Endodermal cell (in vitro differentiated cells): ENCODE measurements at regions not wholly inside any gene's neighbourhood (a gene's known extent, or its start where the extent isn't known, plus 50 kb on each side); places are given as distances from the start of the nearest gene placed in this dataset.

Source experiments
- DNase-seq: peaks from one replicate; pipeline ENCODE4 v3.0.0-alpha.2; 2017
- H3K27ac ChIP-seq: 2 replicates; pipeline ENCODE4 v1.5.1; 2013; ENCODE audit warnings: mild to moderate bottlenecking, low read depth, low read length, moderate library complexity
- H3K27me3 ChIP-seq: 2 replicates; pipeline ENCODE4 v1.6.1; 2013; ENCODE audit warnings: mild to moderate bottlenecking, low read length, moderate library complexity; ENCODE audit not compliant: insufficient read depth, control insufficient read depth, poor library complexity, severe bottlenecking
- H3K36me3 ChIP-seq: 2 replicates; pipeline ENCODE4 v1.7.0; 2013; ENCODE audit warnings: mild to moderate bottlenecking, low read length, moderate library complexity; ENCODE audit not compliant: control insufficient read depth, insufficient read depth
- H3K4me1 ChIP-seq: one replicate; pipeline ENCODE4 v1.7.0; 2013; ENCODE audit warnings: low read length; ENCODE audit not compliant: control insufficient read depth, insufficient read depth
- H3K4me3 ChIP-seq: 2 replicates; pipeline ENCODE4 v1.5.1; 2013; ENCODE audit warnings: mild to moderate bottlenecking, low read length, moderate library complexity
- H3K9ac ChIP-seq: 2 replicates; pipeline ENCODE4 v1.6.1; 2013; ENCODE audit warnings: mild to moderate bottlenecking, low read length, moderate library complexity; ENCODE audit not compliant: poor library complexity, severe bottlenecking; ENCODE audit errors: extremely low read depth
- H3K9me3 ChIP-seq: 2 replicates; pipeline ENCODE4 v1.6.1; 2013; ENCODE audit warnings: mild to moderate bottlenecking, low read length, moderate library complexity; ENCODE audit not compliant: control insufficient read depth
- H3K27ac Mint-ChIP-seq: 2 replicates; pipeline ENCODE4 v1.8.0; 2020; ENCODE audit warnings: mixed read lengths
- H3K27me3 Mint-ChIP-seq: 2 replicates; pipeline ENCODE4 v1.8.0; 2021; ENCODE audit warnings: mild to moderate bottlenecking, mixed read lengths; ENCODE audit not compliant: insufficient read depth
- H3K36me3 Mint-ChIP-seq: 2 replicates; pipeline ENCODE4 v1.8.0; 2020; ENCODE audit warnings: low read depth, mixed read lengths
- H3K4me1 Mint-ChIP-seq: 2 replicates; pipeline ENCODE4 v1.8.0; 2020; ENCODE audit warnings: mixed read lengths
- H3K4me3 Mint-ChIP-seq: 2 replicates; pipeline ENCODE4 v1.8.0; 2020; ENCODE audit warnings: mild to moderate bottlenecking, moderate library complexity, mixed read lengths
- H3K9me3 Mint-ChIP-seq: 2 replicates; pipeline ENCODE4 v1.8.0; 2020; ENCODE audit warnings: mild to moderate bottlenecking, mixed read lengths
- WGBS, 2 experiments: methylation state at CpG; one replicate each; pipeline versions ENCODE4 v1.1.5 to v1.1.7; 2013; ENCODE audit warnings: missing lambda C conversion rate in 2 of 2, mixed read lengths in 1 of 2; ENCODE audit not compliant: insufficient coverage in 1 of 2, insufficient read length in 1 of 2; 5-methylcytosine and 5-hydroxymethylcytosine counted together
- TF ChIP-seq, protein P1 (sequence below): fragments of 200-600 bp; sonication (generic); conservative IDR thresholded peaks from 2 replicates; pipeline ENCODE4 v1.5.0; 2021; ENCODE audit warnings: antibody characterized with exemption, mild to moderate bottlenecking

DNA sequence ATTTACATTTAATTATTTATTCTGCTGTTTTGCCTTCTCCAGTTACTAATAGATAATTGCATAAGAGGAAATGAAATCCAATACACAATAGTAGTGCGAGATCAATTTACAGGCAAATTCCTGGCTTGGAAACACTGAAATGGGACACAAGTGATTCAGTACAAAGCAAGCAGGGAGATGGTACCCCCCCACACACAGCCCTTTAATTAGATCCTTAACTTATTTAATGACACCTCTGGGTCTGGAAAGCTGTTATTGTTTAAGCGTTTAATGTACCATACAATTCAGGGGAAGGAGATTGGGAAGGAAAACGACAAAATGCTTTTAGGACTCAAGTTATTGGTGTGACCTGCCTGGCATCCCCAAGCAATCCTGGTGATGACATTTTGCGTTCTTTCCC is 318.2 kb downstream of the NPIPA8 start:
- Histone ChIP-seq H3K9ac (no peak overlapping the region), H3K4me3 (no peak overlapping the region), H3K27ac (no peak overlapping the region), H3K9me3 (no peaks in the 10 kb centered on the region), H3K36me3 (no peaks in the 10 kb centered on the region), H3K4me1 (no peaks in the 10 kb centered on the region), H3K27me3 (no peaks in the 10 kb centered on the region)
- Mint-ChIP-seq H3K9me3 (no peaks in the 10 kb centered on the region), H3K27ac (no peak overlapping the region), H3K4me1 (peaks cover 8% of the 10 kb centered on the region), H3K36me3 (no peaks in the 10 kb centered on the region), H3K4me3 (no peak overlapping the region), H3K27me3 (no peaks in the 10 kb centered on the region)
- TF ChIP-seq, protein P1, sequence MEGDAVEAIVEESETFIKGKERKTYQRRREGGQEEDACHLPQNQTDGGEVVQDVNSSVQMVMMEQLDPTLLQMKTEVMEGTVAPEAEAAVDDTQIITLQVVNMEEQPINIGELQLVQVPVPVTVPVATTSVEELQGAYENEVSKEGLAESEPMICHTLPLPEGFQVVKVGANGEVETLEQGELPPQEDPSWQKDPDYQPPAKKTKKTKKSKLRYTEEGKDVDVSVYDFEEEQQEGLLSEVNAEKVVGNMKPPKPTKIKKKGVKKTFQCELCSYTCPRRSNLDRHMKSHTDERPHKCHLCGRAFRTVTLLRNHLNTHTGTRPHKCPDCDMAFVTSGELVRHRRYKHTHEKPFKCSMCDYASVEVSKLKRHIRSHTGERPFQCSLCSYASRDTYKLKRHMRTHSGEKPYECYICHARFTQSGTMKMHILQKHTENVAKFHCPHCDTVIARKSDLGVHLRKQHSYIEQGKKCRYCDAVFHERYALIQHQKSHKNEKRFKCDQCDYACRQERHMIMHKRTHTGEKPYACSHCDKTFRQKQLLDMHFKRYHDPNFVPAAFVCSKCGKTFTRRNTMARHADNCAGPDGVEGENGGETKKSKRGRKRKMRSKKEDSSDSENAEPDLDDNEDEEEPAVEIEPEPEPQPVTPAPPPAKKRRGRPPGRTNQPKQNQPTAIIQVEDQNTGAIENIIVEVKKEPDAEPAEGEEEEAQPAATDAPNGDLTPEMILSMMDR = no peak
- 91 to 97% methylated on average over 4 of the region's 4 CpGs for WGBS, 2 experiments
- DNase-seq = no peak

- DNase-seq = no peak
- 95% methylated on average over 4 of the region's 4 CpGs; no CpG with 5 or more reads in 1 of the 2 experiments for WGBS, 2 experiments
- Histone ChIP-seq H3K36me3 (no peaks in the 10 kb centered on the region), H3K9ac (no peak overlapping the region), H3K4me3 (no peak overlapping the region), H3K27me3 (no peaks in the 10 kb centered on the region), H3K4me1 (no peaks in the 10 kb centered on the region), H3K9me3 (no peaks in the 10 kb centered on the region), H3K27ac (no peak overlapping the region)
- Mint-ChIP-seq H3K27ac (no peak overlapping the region), H3K4me1 (peaks cover 8% of the 10 kb centered on the region), H3K9me3 (no peaks in the 10 kb centered on the region), H3K36me3 (no peaks in the 10 kb centered on the region), H3K4me3 (no peak overlapping the region), H3K27me3 (no peaks in the 10 kb centered on the region)
- TF ChIP-seq, protein P1 = no peak
These were observed 322.7 kb downstream of the NPIPA8 start for GRCh38 chr16:18013863-18014262.

DNA sequence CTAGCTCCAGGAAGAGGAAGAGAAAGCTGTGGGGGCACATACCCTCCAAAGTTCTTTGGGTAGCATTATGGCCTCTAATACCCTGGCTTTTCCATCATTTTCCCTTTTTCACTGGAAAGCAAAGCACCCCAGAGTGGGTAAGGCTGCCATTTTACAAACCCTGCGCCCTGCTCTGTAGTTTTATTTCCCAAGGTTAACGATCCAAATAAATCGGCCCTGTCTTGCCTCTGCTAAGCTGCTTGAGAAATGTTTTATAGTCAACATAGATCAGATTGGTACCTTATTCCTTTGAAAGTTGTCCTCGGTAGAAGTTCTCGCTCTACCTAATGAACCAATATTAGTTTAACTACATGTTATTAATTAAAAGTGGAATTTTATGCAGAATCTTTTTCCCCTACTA is 328.2 kb downstream of the NPIPA8 start:
- Histone ChIP-seq H3K9ac (no peak overlapping the region), H3K4me1 (no peaks in the 10 kb centered on the region), H3K9me3 (no peaks in the 10 kb centered on the region), H3K27ac (no peak overlapping the region), H3K36me3 (no peaks in the 10 kb centered on the region), H3K27me3 (no peaks in the 10 kb centered on the region), H3K4me3 (no peak overlapping the region)
- no peak for DNase-seq
- Mint-ChIP-seq H3K27me3 (no peaks in the 10 kb centered on the region), H3K36me3 (no peaks in the 10 kb centered on the region), H3K4me3 (no peak overlapping the region), H3K4me1 (no peaks in the 10 kb centered on the region), H3K9me3 (no peaks in the 10 kb centered on the region), H3K27ac (no peak overlapping the region)
- TF ChIP-seq, protein P1 = no peak
- WGBS, 2 experiments = 94 to 100% methylated on average over 3 to 5 of the region's 5 CpGs
